ENCODE measurements at regions not wholly inside any gene's neighbourhood (a gene's known extent, or its start where the extent isn't known, plus 50 kb on each side); places are given as distances from the start of the nearest gene placed in this dataset.

GRCh38 chr3:167113035-167113830, 266.9 kb downstream of the ZBBX start:
- TF ChIP-seq CTCF (conservative IDR thresholded peaks at IDR 0.05; ENCODE audit: low read depth, low read length), result no peak
- no peak for TF ChIP-seq EZH2 (IDR thresholded peaks at IDR 0.05; ENCODE audit: borderline replicate concordance, low read depth, low read length, poor library complexity, severe bottlenecking)

Data from A673 (cell line).